SK-N-SH treated with all-trans-retinoic acid at 6 μM for 48 hours (cell line): ENCODE measurements at regions not wholly inside any gene's neighbourhood (a gene's known extent, or its start where the extent isn't known, plus 50 kb on each side); places are given as distances from the start of the nearest gene placed in this dataset.

Experiments
- ATAC-seq: fragments of 200-7000 bp; cut with Tn5 transposase; 3 replicates; pipeline ENCODE4 v1.9.1; 2020; ENCODE audit warnings: mild to moderate bottlenecking, moderate library complexity
- ARNTL ChIP-seq: fragments of 450-650 bp; formaldehyde crosslinking; IDR thresholded peaks from 2 replicates; pipeline ENCODE4 v1.5.0; 2020; ENCODE audit warnings: low read depth, mild to moderate bottlenecking, moderate library complexity, borderline replicate concordance
- BACH2 ChIP-seq: fragments of 250-450 bp; sonication (Bioruptor Pico); IDR thresholded peaks from 2 replicates; pipeline ENCODE4 v1.9.0; 2021; ENCODE audit warnings: mild to moderate bottlenecking, borderline replicate concordance
- CSDC2 ChIP-seq: fragments of 250-450 bp; sonication (Bioruptor Pico); IDR thresholded peaks from 2 replicates; pipeline ENCODE4 v1.5.0; 2020; ENCODE audit warnings: mild to moderate bottlenecking, moderate library complexity
- CSRNP3 ChIP-seq: fragments of 250-450 bp; sonication (Bioruptor Pico); IDR thresholded peaks from 2 replicates; pipeline ENCODE4 v1.5.1; 2021; ENCODE audit warnings: mild to moderate bottlenecking, moderate library complexity
- ESRRG ChIP-seq: fragments of 250-450 bp; sonication (Bioruptor Pico); IDR thresholded peaks from 2 replicates; pipeline ENCODE4 v1.6.1; 2021; ENCODE audit warnings: mild to moderate bottlenecking
- GLIS3 ChIP-seq: fragments of 250-450 bp; sonication (Bioruptor Pico); IDR thresholded peaks from 2 replicates; pipeline ENCODE4 v1.5.0; 2020; ENCODE audit warnings: mild to moderate bottlenecking, moderate library complexity
- ISL1 ChIP-seq: fragments of 250-450 bp; sonication (Bioruptor Pico); IDR thresholded peaks from 2 replicates; pipeline ENCODE4 v2.1.2; 2022; ENCODE audit warnings: mild to moderate bottlenecking, moderate library complexity
- OSR1 ChIP-seq: fragments of 250-450 bp; sonication (Bioruptor Pico); IDR thresholded peaks from 2 replicates; pipeline ENCODE4 v1.8.0; 2022; ENCODE audit warnings: moderate library complexity, mild to moderate bottlenecking, inconsistent platforms
- PATZ1 ChIP-seq: fragments of 250-450 bp; sonication (Bioruptor Pico); IDR thresholded peaks from 2 replicates; pipeline ENCODE4 v1.8.0; 2020; ENCODE audit warnings: mild to moderate bottlenecking, moderate library complexity, borderline replicate concordance
- RARB ChIP-seq: fragments of 250-450 bp; sonication (Bioruptor Pico); IDR thresholded peaks from 2 replicates; pipeline ENCODE4 v1.8.0; 2021; ENCODE audit warnings: mild to moderate bottlenecking, moderate library complexity
- SNAI2 ChIP-seq: fragments of 250-450 bp; sonication (Bioruptor Pico); IDR thresholded peaks from 2 replicates; pipeline ENCODE4 v1.5.0; 2020; ENCODE audit warnings: mild to moderate bottlenecking, moderate library complexity
- TCF4 ChIP-seq: fragments of 250-450 bp; sonication (Bioruptor Pico); IDR thresholded peaks from 2 replicates; pipeline ENCODE4 v1.8.0; 2021; ENCODE audit warnings: mild to moderate bottlenecking, moderate library complexity, borderline replicate concordance
- TOX ChIP-seq: fragments of 250-450 bp; sonication (Bioruptor Pico); IDR thresholded peaks from 2 replicates; pipeline ENCODE4 v1.8.0; 2021; ENCODE audit warnings: mild to moderate bottlenecking, moderate library complexity, borderline replicate concordance
- TSHZ2 ChIP-seq: fragments of 250-450 bp; sonication (Bioruptor Pico); IDR thresholded peaks from 2 replicates; pipeline ENCODE4 v1.5.0; 2020; ENCODE audit warnings: mild to moderate bottlenecking, moderate library complexity
- ZFP3 ChIP-seq: fragments of 250-450 bp; sonication (Bioruptor Pico); IDR thresholded peaks from 2 replicates; pipeline ENCODE4 v1.5.0; 2020; ENCODE audit warnings: mild to moderate bottlenecking, moderate library complexity
- ZFP30 ChIP-seq: fragments of 450-650 bp; formaldehyde crosslinking; IDR thresholded peaks from 2 replicates; pipeline ENCODE4 v1.5.0; 2022; ENCODE audit warnings: mild to moderate bottlenecking, moderate library complexity
- ZNF565 ChIP-seq: fragments of 450-650 bp; formaldehyde crosslinking; conservative IDR thresholded peaks from 2 replicates; pipeline ENCODE4 v1.5.0; 2020; ENCODE audit warnings: low read depth, mild to moderate bottlenecking, moderate library complexity
- ZNF70 ChIP-seq: fragments of 450-650 bp; formaldehyde crosslinking; IDR thresholded peaks from 2 replicates; pipeline ENCODE4 v1.5.0; 2020; ENCODE audit warnings: mild to moderate bottlenecking, moderate library complexity
- ZNF8 ChIP-seq: fragments of 450-650 bp; formaldehyde crosslinking; IDR thresholded peaks from 2 replicates; pipeline ENCODE4 v1.5.0; 2020; ENCODE audit warnings: mild to moderate bottlenecking, moderate library complexity
- TF ChIP-seq, protein P1 (sequence below): fragments of 250-450 bp; sonication (Bioruptor Pico); IDR thresholded peaks from 2 replicates; pipeline ENCODE4 v1.5.1; 2020; ENCODE audit warnings: low read depth, mild to moderate bottlenecking, moderate library complexity
- TF ChIP-seq, protein P2 (sequence below): fragments of 250-450 bp; sonication (Bioruptor Pico); IDR thresholded peaks from 2 replicates; pipeline ENCODE4 v1.8.0; 2021; ENCODE audit warnings: low read depth, mild to moderate bottlenecking, moderate library complexity, borderline replicate concordance

DNA sequence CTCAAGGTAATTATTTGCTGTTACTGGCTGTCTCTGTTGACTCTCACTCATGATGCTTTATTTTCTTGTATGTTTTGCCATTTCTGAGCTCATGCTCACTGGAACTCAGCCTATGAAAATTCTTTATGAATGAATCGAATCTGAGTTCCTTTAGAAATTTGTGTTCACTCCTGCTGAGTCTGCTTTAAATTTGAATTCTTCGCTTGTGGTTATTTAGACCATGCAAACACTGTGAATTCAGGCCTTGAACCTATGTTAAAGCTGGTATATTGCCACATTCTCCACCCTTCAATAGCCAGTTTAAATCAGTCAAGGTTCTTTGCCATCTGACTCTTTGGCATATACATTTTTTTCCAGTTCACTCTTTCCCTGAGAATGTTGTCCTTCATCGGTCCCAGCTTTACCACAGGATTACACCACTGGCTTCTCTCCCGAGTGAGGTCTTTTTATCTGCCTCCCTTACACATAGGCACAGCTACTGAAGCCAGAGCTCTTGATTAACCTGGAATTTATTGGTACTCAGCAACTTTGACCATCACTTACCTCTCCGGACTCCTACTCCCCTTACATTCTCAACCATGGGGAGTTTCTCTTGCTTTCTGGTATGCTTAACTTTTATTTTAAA lies 400.6 kb downstream of the VPS13C start:
- TF ChIP-seq BACH2 (CRISPR knock-in tag): no peak
- TF ChIP-seq PATZ1 (CRISPR knock-in tag): no peak
- TF ChIP-seq TOX (CRISPR knock-in tag): no peak
- no peak for TF ChIP-seq ZNF565
- TF ChIP-seq, protein P1, sequence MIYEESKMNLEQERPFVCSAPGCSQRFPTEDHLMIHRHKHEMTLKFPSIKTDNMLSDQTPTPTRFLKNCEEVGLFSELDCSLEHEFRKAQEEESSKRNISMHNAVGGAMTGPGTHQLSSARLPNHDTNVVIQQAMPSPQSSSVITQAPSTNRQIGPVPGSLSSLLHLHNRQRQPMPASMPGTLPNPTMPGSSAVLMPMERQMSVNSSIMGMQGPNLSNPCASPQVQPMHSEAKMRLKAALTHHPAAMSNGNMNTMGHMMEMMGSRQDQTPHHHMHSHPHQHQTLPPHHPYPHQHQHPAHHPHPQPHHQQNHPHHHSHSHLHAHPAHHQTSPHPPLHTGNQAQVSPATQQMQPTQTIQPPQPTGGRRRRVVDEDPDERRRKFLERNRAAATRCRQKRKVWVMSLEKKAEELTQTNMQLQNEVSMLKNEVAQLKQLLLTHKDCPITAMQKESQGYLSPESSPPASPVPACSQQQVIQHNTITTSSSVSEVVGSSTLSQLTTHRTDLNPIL (CRISPR knock-in tag): no peak
- no peak for TF ChIP-seq CSDC2
- TF ChIP-seq ISL1 (CRISPR knock-in tag): no peak
- no peak for ATAC-seq

DNA sequence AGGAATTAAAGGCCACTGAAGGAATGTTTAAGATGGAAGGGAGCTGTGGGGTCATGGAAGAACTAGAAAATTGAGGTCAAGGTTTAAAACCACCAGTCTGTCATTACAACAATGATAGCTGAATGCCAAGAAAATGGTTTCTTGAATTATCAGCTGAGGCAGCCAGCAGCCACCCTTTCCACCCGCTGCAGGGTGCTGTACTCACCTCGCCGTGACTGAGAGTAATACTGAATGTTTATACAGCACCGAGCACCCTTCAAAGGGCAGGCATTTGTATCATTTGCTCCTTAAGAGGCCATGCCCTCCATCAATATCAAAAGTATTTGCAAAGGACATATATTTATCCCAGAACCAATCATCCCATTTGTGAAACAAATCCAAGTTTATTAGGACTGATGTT lies 402.8 kb downstream of the VPS13C start:
- no peak for TF ChIP-seq ZNF70
- TF ChIP-seq SNAI2 (CRISPR knock-in tag): no peak
- no peak for TF ChIP-seq ISL1 (CRISPR knock-in tag)
- TF ChIP-seq ESRRG (CRISPR knock-in tag): no peak
- TF ChIP-seq CSRNP3: no peak
- no peak for TF ChIP-seq TCF4 (CRISPR knock-in tag)
- TF ChIP-seq TOX (CRISPR knock-in tag): no peak
- no peak for TF ChIP-seq PATZ1 (CRISPR knock-in tag)
- TF ChIP-seq ZFP30 (CRISPR knock-in tag): no peak
- TF ChIP-seq RARB (CRISPR knock-in tag): no peak
- TF ChIP-seq, protein P1 (CRISPR knock-in tag): no peak
- no peak for TF ChIP-seq ARNTL
- no peak for TF ChIP-seq OSR1
- no peak for TF ChIP-seq ZNF565
- TF ChIP-seq CSDC2: no peak
- TF ChIP-seq GLIS3 (CRISPR knock-in tag): no peak
- no peak for TF ChIP-seq ZFP3 (CRISPR knock-in tag)
- TF ChIP-seq, protein P2, sequence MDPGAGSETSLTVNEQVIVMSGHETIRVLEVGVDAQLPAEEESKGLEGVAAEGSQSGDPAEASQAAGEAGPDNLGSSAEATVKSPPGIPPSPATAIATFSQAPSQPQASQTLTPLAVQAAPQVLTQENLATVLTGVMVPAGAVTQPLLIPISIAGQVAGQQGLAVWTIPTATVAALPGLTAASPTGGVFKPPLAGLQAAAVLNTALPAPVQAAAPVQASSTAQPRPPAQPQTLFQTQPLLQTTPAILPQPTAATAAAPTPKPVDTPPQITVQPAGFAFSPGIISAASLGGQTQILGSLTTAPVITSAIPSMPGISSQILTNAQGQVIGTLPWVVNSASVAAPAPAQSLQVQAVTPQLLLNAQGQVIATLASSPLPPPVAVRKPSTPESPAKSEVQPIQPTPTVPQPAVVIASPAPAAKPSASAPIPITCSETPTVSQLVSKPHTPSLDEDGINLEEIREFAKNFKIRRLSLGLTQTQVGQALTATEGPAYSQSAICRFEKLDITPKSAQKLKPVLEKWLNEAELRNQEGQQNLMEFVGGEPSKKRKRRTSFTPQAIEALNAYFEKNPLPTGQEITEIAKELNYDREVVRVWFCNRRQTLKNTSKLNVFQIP (CRISPR knock-in tag): no peak
- no peak for TF ChIP-seq TSHZ2
- TF ChIP-seq ZNF8 (CRISPR knock-in tag): no peak
- ATAC-seq: no peak
